Erythroblast (primary cell): ENCODE measurements at regions not wholly inside any gene's neighbourhood (a gene's known extent, or its start where the extent isn't known, plus 50 kb on each side); places are given as distances from the start of the nearest gene placed in this dataset.
"Not testable (repeated sequence)": the region's sequence is repeated elsewhere in the genome, so short reads cannot be mapped to it uniquely, and the experiment has no call there.

Experiments used
- DNase-seq, 2 experiments: peaks; one replicate each; lab custom pipeline; 2025; lab: John Stamatoyannopoulos, UW
- GATA1 ChIP-seq: IDR thresholded peaks from 2 replicates; pipeline ENCODE4 v1.6.1; 2011; ENCODE audit warnings: low read depth, mild to moderate bottlenecking, control low read depth, low read length, moderate library complexity
- POLR2A ChIP-seq: IDR thresholded peaks from 2 replicates; pipeline ENCODE4 v1.6.1; 2011; ENCODE audit warnings: mild to moderate bottlenecking, low read length

DNA sequence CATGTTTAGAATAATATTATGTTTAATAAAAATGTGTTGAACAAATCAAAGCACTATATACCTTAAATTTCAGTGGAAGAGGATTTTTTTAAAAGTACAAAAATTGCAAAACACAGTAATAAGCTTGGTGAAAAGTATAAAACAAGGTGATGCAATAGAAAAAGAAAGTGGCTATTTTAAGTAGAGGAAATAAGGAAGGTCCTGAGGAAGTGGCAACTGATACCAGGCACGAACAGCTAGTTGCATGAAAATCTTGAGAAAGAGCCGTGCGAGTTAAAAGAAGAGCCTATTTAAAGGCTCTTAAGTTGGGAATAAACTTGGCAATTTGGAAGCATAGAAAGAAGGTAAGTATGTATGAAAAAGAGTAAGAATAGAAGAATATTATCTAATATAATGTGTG lies 1679.3 kb downstream of the LRRC4C start:
- TF ChIP-seq POLR2A (no peak), GATA1 (no peak)
- DNase-seq, result no peak

DNA sequence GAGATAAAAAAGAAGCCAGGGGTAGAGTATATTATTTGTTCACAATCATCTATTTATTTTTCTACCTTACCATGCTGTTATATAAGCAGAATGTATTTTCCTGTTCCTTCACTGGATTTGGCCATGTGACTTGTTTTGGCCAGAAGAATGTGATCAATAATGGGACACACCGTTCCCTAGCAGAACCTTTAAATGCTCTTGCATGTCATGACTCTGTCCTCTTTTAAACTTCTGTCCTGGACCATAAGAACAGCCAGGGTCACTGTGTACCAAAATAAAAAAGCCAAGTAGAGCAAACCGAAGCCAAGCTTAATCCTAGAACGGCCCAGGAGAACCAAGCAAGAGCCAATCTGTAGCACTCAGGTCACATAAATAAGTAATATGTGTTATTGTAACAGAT lies 1682.4 kb downstream of the LRRC4C start:
- TF ChIP-seq POLR2A, result no peak

DNA sequence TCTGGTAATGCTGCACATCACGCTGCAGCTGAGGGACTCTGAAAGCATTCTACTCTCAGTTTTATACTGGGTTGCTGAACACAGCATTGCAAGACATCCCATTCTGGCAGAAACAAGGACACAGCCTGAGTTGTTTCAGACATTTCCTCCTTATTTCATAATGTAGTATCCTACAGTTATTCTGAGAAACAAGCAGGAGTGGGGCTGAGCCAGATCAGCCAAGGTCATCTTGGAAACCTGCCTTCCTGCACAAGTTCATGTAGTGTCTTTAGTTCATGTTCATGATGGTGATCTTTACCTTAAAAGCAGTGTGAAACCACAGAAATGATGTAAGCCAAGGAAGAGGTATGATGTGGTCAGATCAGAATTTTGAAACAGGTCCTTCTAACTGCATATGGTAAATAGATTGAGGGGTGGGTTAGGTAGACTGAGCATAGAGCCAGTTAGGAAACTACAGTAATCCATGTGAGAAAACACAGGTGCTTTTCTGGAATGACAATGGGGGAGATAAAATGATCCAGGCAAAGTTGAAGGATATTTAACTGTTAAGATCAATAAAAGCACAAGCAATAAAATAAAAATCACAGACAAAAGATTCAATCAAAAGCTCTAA lies 1686.8 kb downstream of the LRRC4C start:
- TF ChIP-seq POLR2A, result no peak
- TF ChIP-seq GATA1, result no peak
- no peak for DNase-seq

More for the DNA sequence above, 1682.4 kb downstream of the LRRC4C start:
- no peak for DNase-seq

DNA sequence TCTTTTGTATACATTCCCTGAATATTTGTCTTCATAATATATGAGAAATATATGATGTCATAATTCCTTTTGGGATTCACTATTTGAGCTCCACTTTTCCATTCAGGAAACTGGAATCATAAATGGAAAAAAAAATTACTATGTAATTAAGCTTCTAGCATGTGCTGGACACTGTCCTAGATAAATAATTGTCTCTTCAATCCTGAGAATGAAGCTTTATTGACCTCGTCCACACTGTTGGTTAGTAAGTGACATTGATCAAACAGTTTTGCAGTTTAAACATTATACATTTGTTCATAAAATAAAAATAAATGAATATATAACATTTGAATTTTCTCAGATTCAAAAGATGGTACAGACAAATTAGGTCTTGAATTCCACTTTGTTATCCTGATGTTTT lies 1691.2 kb downstream of the LRRC4C start:
- no peak for TF ChIP-seq GATA1
- TF ChIP-seq POLR2A, result no peak
- no peak for DNase-seq

DNA sequence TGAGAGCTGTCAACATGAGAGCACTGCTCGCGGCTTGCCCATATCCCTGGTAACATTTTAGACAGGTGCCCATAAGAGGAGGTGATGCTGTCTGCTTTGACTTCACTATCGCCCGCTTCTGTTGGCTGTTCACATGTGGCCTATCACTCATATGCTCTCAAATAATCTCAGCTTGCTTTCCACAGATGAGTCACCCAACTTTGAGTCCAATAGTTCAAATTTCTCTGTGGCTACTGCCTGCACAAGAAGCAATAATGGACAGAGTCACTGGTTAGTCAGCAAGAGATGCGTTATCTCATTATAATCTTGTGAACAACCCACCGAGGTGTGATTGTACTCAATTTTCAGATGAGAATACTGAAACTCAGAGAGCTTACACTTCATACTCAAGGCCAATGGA lies 1714.1 kb downstream of the LRRC4C start:
- TF ChIP-seq POLR2A, result no peak
- no peak for TF ChIP-seq GATA1
- DNase-seq, result no peak

DNA sequence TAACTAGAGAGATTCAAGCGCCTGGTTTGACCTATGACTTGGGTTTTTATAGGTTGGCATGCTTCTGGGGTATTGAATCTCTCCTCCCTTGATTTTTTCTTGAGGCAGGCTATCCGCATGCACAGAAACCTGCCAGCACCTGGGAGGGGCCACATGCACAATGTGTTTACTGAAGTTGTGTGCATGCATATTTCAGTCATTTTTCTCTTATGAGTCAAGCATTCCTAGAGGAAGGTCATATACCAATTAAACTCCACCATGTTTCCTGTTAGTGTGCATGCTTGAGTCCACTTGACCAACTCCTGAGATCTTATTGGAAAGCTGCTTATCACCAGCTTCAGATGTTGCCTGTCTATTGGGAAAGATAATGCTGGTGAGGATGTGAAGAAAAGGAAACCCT lies 1718.4 kb downstream of the LRRC4C start:
- no peak for DNase-seq
- TF ChIP-seq POLR2A (no peak), GATA1 (no peak)

DNA sequence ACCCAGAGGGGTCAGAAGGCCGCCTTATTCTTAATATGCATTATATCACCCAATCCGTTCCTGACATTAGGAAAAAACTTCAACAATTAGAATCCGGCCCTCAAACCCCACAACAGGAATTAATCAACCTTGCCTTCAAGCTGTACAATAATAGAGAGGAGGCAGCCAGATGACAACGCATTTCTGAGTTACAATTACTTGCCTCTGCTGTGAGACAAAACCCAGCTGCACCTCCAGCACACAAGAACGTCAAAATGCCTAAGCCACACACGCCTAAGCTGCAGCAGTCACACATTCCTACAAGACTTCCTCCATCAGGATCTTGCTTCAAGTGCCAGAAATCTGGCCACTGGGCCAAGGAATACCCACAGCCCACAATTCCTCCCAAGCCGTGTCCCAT lies 1723.1 kb downstream of the LRRC4C start:
- not testable (repeated sequence) for DNase-seq

DNA sequence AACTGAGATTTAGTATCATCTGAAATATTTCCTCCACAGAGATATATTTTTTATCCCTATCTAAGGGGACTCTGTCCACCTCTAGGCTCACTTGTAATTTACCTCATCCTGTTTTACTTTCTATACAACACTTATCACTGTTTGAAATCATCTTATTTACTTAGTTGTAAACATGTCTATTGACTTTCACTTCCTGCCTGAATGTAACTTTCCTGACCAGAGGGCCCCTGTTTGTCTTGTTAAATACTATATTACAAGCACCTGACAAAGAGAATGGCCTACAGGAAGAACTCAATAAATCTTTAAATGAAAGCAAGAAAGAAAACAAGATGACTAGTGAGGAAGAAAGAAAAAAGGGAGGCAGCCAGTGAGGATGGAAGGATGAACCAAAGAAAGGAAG lies 1727.5 kb downstream of the LRRC4C start:
- no peak for TF ChIP-seq POLR2A
- no peak for TF ChIP-seq GATA1
- DNase-seq, result no peak

DNA sequence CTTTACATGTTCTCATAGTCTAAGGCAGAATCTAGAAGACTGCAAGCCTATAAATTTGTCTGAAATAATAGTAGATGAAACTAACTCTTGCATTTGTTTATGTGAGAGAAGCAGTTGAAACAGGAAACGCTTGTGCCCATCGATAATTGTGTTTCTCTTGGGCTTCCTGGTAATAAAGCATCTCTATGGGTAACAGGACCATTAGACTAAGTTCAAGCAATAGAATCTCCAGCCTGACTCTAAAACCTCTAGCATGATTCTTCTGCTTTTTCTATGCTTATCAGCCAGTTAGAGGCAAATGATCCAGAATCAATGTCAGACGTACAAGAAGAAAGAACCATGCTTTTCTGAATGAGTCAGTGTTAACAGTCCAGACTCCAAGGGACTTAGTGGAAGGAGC lies 1734.4 kb downstream of the LRRC4C start:
- no peak for DNase-seq
- no peak for TF ChIP-seq POLR2A
- TF ChIP-seq GATA1, result no peak

DNA sequence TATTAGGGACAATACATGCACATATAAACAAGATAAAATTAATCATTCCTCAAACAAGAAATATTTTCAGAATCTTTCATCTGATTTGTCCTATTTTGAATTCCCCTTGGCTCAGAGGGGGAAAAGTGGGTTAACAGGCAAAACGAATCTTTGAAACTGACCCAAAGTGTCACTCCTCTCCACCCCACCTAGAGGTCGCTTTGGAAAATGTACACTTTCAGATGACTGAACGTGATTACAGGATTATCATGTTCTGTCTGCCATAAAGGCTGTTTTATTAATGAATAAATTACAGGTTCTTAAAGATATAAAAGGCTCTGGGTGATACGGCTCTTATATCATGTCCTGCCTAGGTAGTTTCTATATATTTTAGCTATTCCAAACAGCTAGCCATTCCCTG lies 1735.0 kb downstream of the LRRC4C start:
- TF ChIP-seq POLR2A, result no peak
- TF ChIP-seq GATA1, result no peak
- peak in 1 of 2 experiments; percentile 0 for DNase-seq

DNA sequence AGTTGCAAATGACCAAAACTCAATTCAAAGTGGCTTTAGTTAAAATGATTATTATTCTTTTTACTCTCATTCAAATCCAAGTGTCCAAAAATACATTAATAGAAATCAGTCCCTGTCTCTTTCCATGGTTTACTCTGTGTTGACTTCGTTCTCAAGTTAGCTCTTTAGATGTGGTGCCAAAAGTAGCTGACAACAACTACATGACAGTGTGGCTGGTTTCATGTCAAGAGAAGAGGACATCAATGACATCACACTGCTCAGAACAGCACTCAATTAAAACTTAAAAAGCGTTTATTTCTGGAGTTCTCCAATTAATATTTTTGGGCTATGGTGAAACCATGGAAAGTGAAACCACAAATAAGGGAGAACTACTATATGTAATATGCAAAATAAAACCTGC lies 1746.9 kb downstream of the LRRC4C start:
- no peak for DNase-seq
- TF ChIP-seq GATA1, result no peak
- TF ChIP-seq POLR2A, result no peak

DNA sequence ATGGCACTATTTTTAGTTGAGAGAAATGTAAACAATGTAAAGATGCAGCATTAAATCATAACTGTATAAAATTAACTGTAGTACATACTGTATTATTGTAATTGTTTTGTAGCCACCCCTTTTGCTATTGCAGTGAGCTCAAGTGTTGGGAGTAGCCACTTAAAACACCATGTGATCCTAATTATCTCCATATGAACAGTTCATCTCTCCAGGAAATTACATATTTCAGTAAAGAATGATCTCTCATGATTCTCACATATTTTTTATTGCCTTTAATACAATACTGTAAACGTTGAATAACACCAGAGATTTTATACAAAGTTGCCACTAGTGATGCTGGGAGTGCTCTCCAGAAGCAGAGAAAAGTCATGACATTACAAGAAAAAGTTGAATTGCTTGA lies 1768.6 kb downstream of the LRRC4C start:
- no peak for DNase-seq
- no peak for TF ChIP-seq GATA1
- no peak for TF ChIP-seq POLR2A

DNA sequence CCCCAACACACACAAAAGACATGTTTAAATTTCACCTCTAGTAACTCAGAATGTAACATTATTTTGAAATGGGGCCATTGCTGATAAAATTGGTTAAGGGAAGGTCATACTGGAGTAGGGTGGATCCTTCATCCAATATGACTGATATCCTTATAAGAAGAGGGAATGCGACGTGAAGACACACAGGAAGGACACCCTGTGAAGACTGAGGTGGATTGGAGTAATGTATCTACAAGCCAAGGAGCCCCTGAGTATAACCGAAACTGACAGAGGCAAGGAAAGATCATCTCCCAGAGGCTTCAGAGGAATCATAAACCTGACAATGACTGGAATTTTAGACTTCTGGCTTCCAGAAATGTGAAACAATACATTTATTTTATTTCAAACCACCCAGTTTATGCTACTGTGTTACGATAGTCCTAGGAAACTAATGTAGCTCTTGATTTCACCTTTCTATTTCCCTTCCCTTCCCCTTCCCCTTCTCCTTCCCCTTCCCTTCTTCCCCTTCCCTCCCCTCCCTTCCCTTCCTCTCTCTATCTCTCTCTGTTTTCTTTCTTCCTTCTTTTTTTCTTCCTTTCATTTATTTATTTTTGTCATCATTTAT lies 1775.4 kb downstream of the LRRC4C start:
- no peak for DNase-seq
- TF ChIP-seq POLR2A, result no peak
- TF ChIP-seq GATA1, result no peak

DNA sequence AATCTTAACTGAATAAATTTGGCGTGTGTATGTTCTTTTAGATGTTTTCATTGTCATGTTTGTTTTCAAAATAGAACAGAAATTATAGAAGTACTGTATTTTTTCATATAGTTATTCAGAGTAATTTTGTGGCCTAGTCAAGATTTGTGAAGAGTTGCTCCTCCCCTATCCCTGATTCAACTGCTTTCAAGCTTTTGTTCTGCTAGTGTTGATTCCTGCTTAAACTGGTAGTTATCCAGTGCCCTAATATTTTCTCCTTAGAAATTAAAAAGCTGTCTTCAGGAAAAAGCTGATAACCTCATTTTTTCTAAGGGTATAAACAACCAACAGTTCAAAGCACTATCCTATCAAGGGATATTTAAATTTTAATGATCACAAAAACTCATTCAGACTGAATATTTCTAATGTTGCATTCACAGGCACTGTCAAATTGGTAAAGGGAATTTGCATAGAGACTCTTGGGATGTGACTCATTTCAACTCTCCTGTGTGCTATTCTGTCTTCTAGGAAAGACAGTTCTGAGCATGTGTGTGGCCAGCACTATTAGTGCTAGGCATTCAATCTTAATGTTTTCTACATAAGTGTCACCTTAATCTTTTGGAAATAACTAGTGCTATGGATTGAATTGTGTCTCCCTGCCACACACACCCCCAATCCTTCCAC lies 1776.0 kb downstream of the LRRC4C start:
- DNase-seq, result no peak
- no peak for TF ChIP-seq POLR2A

DNA sequence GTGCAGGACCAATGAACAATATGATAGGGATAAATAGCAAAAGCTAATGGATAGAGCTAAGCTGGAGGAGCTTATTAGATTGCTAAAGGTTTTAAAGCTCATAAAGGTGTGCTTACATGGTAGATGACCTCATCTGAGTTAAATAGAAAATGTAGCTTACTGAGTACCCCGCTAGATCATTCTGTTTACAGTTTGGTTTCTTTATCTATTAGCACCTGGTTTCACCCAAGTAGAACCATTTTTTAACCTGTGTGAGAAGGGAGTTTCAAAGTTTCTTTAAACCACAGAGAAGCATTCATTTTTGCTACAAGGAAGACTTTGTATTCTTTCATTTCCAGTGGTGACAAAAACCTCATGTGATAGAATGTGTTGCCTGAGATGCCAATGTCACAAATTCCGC lies 1778.0 kb downstream of the LRRC4C start:
- no peak for DNase-seq
- TF ChIP-seq POLR2A (no peak), GATA1 (no peak)

DNA sequence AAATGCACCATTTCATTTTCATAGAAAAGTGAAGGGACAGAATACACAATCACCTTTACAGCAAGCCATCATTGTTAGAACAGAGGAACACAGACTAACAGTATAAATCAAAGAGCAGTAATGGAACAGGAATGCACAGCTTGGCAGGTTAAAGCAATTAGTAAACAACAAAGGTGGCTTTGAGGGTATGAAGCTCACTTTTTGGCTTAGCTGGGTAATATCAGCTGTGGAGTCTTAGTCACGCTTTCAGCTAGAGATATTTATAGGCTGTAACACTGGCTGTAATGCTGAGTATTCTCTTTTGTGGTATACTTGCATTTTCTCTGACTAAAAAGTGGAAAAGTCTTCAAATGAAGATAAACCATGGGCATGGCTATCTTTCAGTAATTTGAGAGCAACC lies 1780.5 kb downstream of the LRRC4C start:
- TF ChIP-seq GATA1 (no peak), POLR2A (no peak)
- no peak for DNase-seq
